SK-N-SH (cell line): ENCODE measurements at regions not wholly inside any gene's neighbourhood (a gene's known extent, or its start where the extent isn't known, plus 50 kb on each side); places are given as distances from the start of the nearest gene placed in this dataset.

Source experiments
- CTCF ChIA-PET: fragments of 300-600, 350-600 bp; formaldehyde crosslinking; extraction: SDS; loops from one replicate; lab custom pipeline; 2021; lab: Yijun Ruan, JAX
- POLR2A ChIA-PET: fragments of 350-600 bp; sonication (Branson Sonifier 250); formaldehyde crosslinking; extraction: SDS; loops from one replicate; lab custom pipeline; 2020; ENCODE audit warnings: antibody characterized with exemption, inconsistent platforms; lab: Yijun Ruan, JAX
- DNase-seq: peaks from one replicate; pipeline ENCODE4 v3.0.0; 2012
- H2AFZ ChIP-seq: fragments of 200-600 bp; sonication (generic); 2 replicates; pipeline ENCODE4 v1.8.1; 2016; ENCODE audit warnings: antibody characterized with exemption, mild to moderate bottlenecking, low read depth
- H3F3A ChIP-seq: fragments of 200-600 bp; sonication (generic); replicated peaks from 2 replicates; pipeline ENCODE3; 2016; ENCODE audit warnings: antibody characterized with exemption, mild to moderate bottlenecking; ENCODE audit not compliant: insufficient read depth
- H3K27ac ChIP-seq, 2 experiments: fragments of 200-500 bp in 1 of 2; fragments of 200-600 bp in 1 of 2; sonication (Bioruptor generic) in 1 of 2; sonication (generic), shearing (Covaris generic) in 1 of 2; 2 replicates each; pipeline versions ENCODE4 v1.5.1 to v1.6.1; 2014 to 2016; ENCODE audit warnings: low read depth in 2 of 2, inconsistent platforms in 1 of 2, low read length in 1 of 2, mild to moderate bottlenecking in 1 of 2, mixed read lengths in 1 of 2
- H3K27me3 ChIP-seq: fragments of 200-600 bp; sonication (generic), shearing (Covaris generic); 2 replicates; pipeline ENCODE4 v1.6.1; 2016; ENCODE audit warnings: mixed run types; ENCODE audit not compliant: insufficient read depth
- H3K36me3 ChIP-seq, 2 experiments: fragments of 200-500 bp in 1 of 2; fragments of 200-600 bp in 1 of 2; sonication (Bioruptor generic) in 1 of 2; sonication (generic) in 1 of 2; replicated peaks in 1 of 2; 2 replicates each; pipeline versions ENCODE3 to v1.5.1; 2014 to 2016; ENCODE audit warnings: low read length in 1 of 2, mild to moderate bottlenecking in 1 of 2; ENCODE audit not compliant: insufficient read depth in 2 of 2, control insufficient read depth in 1 of 2
- H3K4me1 ChIP-seq, 2 experiments: fragments of 200-500 bp in 1 of 2; fragments of 200-600 bp in 1 of 2; sonication (Bioruptor generic) in 1 of 2; sonication (generic), shearing (Covaris generic) in 1 of 2; 2 replicates each; pipeline versions ENCODE4 v1.5.1 to v1.6.1; 2014 to 2016; ENCODE audit warnings: low read depth in 1 of 2, low read length in 1 of 2, mixed run types in 1 of 2; ENCODE audit not compliant: insufficient read depth in 2 of 2, control insufficient read depth in 1 of 2
- H3K4me2 ChIP-seq: fragments of 200-600 bp; sonication (generic), shearing (Covaris generic); 2 replicates; pipeline ENCODE4 v1.6.1; 2017; ENCODE audit warnings: mixed run types
- H3K4me3 ChIP-seq, 2 experiments: fragments of 200-500 bp in 1 of 2; fragments of 200-600 bp in 1 of 2; sonication (Bioruptor generic) in 1 of 2; sonication (generic), shearing (Covaris generic) in 1 of 2; 2 replicates each; pipeline versions ENCODE4 v1.5.1 to v1.8.1; 2014 to 2016; ENCODE audit warnings: low read depth in 2 of 2, inconsistent platforms in 1 of 2, low read length in 1 of 2, mild to moderate bottlenecking in 1 of 2, mixed read lengths in 1 of 2, moderate library complexity in 1 of 2
- H3K79me2 ChIP-seq: fragments of 200-600 bp; sonication (generic); 2 replicates; pipeline ENCODE4 v1.8.1; 2017; ENCODE audit warnings: mild to moderate bottlenecking; ENCODE audit not compliant: insufficient read depth
- H3K9ac ChIP-seq: fragments of 200-600 bp; sonication (generic); 2 replicates; pipeline ENCODE4 v1.6.1; 2017; ENCODE audit warnings: mixed run types
- H3K9me2 ChIP-seq: fragments of 200-600 bp; sonication (generic); 2 replicates; pipeline ENCODE4 v1.6.1; 2017; ENCODE audit warnings: mixed run types
- H3K9me3 ChIP-seq: fragments of 200-600 bp; sonication (generic); 2 replicates; pipeline ENCODE4 v1.6.1; 2017; ENCODE audit warnings: mixed run types, mild to moderate bottlenecking, moderate library complexity
- H4K20me1 ChIP-seq: fragments of 200-600 bp; sonication (generic); 2 replicates; pipeline ENCODE4 v1.6.1; 2017; ENCODE audit warnings: mild to moderate bottlenecking, mixed run types; ENCODE audit not compliant: insufficient read depth
- CHD2 ChIP-seq: fragments of 150-350 bp; IDR thresholded peaks from 2 replicates; pipeline ENCODE4 v1.6.1; 2018; ENCODE audit warnings: low read length; ENCODE audit not compliant: partially characterized antibody
- EZH2phosphoT487 ChIP-seq: fragments of 200-600 bp; sonication (generic); IDR thresholded peaks from 2 replicates; pipeline ENCODE4 v1.6.1; 2017; ENCODE audit warnings: low read depth, mixed run types, mild to moderate bottlenecking, antibody characterized with exemption, moderate library complexity, borderline replicate concordance
- FOXJ3 ChIP-seq: sonication (generic); formaldehyde crosslinking; IDR thresholded peaks from 2 replicates; pipeline ENCODE4 v1.5.1; 2020; ENCODE audit warnings: mild to moderate bottlenecking, missing genetic modification reagents
- GATA2 ChIP-seq: sonication (generic); formaldehyde crosslinking; IDR thresholded peaks from 2 replicates; pipeline ENCODE4 v1.5.0; 2020; ENCODE audit warnings: mild to moderate bottlenecking, missing genetic modification reagents
- JUND ChIP-seq: IDR thresholded peaks from 2 replicates; pipeline ENCODE4 v1.4.0; 2012
- PBX3 ChIP-seq: IDR thresholded peaks from 2 replicates; pipeline ENCODE4; 2012
- RCOR1 ChIP-seq: fragments of 150-350 bp; IDR thresholded peaks from 2 replicates; pipeline ENCODE4 v1.6.1; 2017; ENCODE audit warnings: antibody characterized with exemption, low read length
- REST ChIP-seq: IDR thresholded peaks from 2 replicates; pipeline ENCODE4 v1.6.1; 2012; ENCODE audit warnings: mild to moderate bottlenecking, low read depth, low read length, moderate library complexity
- RFX5 ChIP-seq: IDR thresholded peaks from 2 replicates; pipeline ENCODE4 v1.6.1; 2012; ENCODE audit warnings: mild to moderate bottlenecking, improper control_type of control experiment, low read length
- SIN3A ChIP-seq: IDR thresholded peaks from 2 replicates; pipeline ENCODE4 v1.6.1; 2012; ENCODE audit warnings: low read depth, mild to moderate bottlenecking, low read length, moderate library complexity, borderline replicate concordance
- TCF12 ChIP-seq: IDR thresholded peaks from 2 replicates; pipeline ENCODE4 v1.4.0; 2012
- USF1 ChIP-seq: IDR thresholded peaks from 2 replicates; pipeline ENCODE4 v1.4.0; 2012; ENCODE audit warnings: low read depth, borderline replicate concordance
- ZBTB33 ChIP-seq: IDR thresholded peaks from 2 replicates; pipeline ENCODE4 v1.4.0; 2012; ENCODE audit warnings: low read depth, borderline replicate concordance
- WGBS: methylation state at CpG from one replicate; pipeline ENCODE4 v1.1.6; 2017; ENCODE audit warnings: low lambda C conversion rate; 5-methylcytosine and 5-hydroxymethylcytosine counted together
- TF ChIP-seq, protein P1 (sequence below): fragments of 150-350 bp; IDR thresholded peaks from 2 replicates; pipeline ENCODE4 v1.6.1; 2017; ENCODE audit warnings: antibody characterized with exemption, low read length, low read depth, borderline replicate concordance

GRCh38 chr13:34066344-34066743 lies 248.4 kb downstream of the RFC3 start:
- TF ChIP-seq ZBTB33, result no peak
- no peak for TF ChIP-seq USF1
- no peak for TF ChIP-seq EZH2phosphoT487
- no peak for TF ChIP-seq RCOR1
- TF ChIP-seq REST, result no peak
- TF ChIP-seq PBX3, result no peak
- no peak for TF ChIP-seq CHD2
- TF ChIP-seq SIN3A, result no peak
- no peak for TF ChIP-seq RFX5
- TF ChIP-seq, protein P1, sequence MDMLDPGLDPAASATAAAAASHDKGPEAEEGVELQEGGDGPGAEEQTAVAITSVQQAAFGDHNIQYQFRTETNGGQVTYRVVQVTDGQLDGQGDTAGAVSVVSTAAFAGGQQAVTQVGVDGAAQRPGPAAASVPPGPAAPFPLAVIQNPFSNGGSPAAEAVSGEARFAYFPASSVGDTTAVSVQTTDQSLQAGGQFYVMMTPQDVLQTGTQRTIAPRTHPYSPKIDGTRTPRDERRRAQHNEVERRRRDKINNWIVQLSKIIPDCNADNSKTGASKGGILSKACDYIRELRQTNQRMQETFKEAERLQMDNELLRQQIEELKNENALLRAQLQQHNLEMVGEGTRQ, result no peak
- TF ChIP-seq GATA2 (CRISPR knock-in tag), result no peak
- no peak for TF ChIP-seq FOXJ3
- TF ChIP-seq JUND, result no peak
- no peak for TF ChIP-seq TCF12
- TF ChIP-seq, all 33 proteins: peak for 0
- Histone ChIP-seq H3K9me2 (no peaks in the 10 kb centered on the region), H3K4me3 (no peak overlapping the region), H3K4me2 (no peak overlapping the region), H3K27ac (no peak overlapping the region), H3K4me1 (no peaks in the 10 kb centered on the region), H3F3A (no peaks in the 10 kb centered on the region), H3K9me3 (no peaks in the 10 kb centered on the region), H3K79me2 (no peaks in the 10 kb centered on the region), H2AFZ (no peak overlapping the region), H3K36me3 (no peaks in the 10 kb centered on the region), H3K27me3 (no peaks in the 10 kb centered on the region), H3K9ac (no peak overlapping the region), H4K20me1 (no peaks in the 10 kb centered on the region)
- ChIA-PET POLR2A (no interaction called here), CTCF (interaction anchor here (4.4 kb wide), 1 partner anchor 10 kb away, joined by 23 read pairs; no protein-coding TSS in a partner anchor)
- 89% methylated on average over 1 of the region's 1 CpG for WGBS
- no peak for DNase-seq
